OCI-LY7 (cell line): ENCODE measurements at regions not wholly inside any gene's neighbourhood (a gene's known extent, or its start where the extent isn't known, plus 50 kb on each side); places are given as distances from the start of the nearest gene placed in this dataset.

Experiments used
- BruUV-seq: library from RNA; stranded (reverse); fragments of 400-500 nt; replicated peaks from 2 replicates; lab custom pipeline; 2021; lab: Mats Ljungman, UMichigan
- CTCF ChIA-PET: fragments of 300-600 bp; sonication (Branson Sonifier 250); formaldehyde crosslinking; loops from one replicate; lab custom pipeline; 2022; ENCODE audit warnings: antibody characterized with exemption; ENCODE audit not compliant: unreplicated experiment; lab: Charles Lee
- POLR2A ChIA-PET: fragments of 300-600 bp; sonication (Branson Sonifier 250); formaldehyde crosslinking; loops from one replicate; lab custom pipeline; 2022; ENCODE audit warnings: antibody characterized with exemption; lab: Charles Lee
- DNase-seq: peaks from one replicate; pipeline ENCODE4 v3.0.0-alpha.2; 2015; ENCODE audit warnings: low spot score
- H2AFZ ChIP-seq: fragments of 200-600 bp; sonication (generic), shearing (Covaris generic); 2 replicates; pipeline ENCODE4 v1.6.1; 2014; ENCODE audit warnings: mild to moderate bottlenecking, antibody characterized with exemption, low read length, moderate library complexity
- H3K27ac ChIP-seq: fragments of 200-600 bp; sonication (generic); 2 replicates; pipeline ENCODE4 v1.5.1; 2014; ENCODE audit warnings: mixed run types, low read depth, mild to moderate bottlenecking, moderate library complexity, low read length, inconsistent platforms; ENCODE audit not compliant: poor library complexity, severe bottlenecking
- H3K36me3 ChIP-seq: fragments of 200-600 bp; sonication (generic); 2 replicates; pipeline ENCODE4 v1.6.1; 2014; ENCODE audit warnings: mild to moderate bottlenecking, antibody characterized with exemption, low read length, moderate library complexity, mixed read lengths; ENCODE audit not compliant: insufficient read depth
- H3K4me1 ChIP-seq: fragments of 200-600 bp; sonication (generic); 2 replicates; pipeline ENCODE4 v1.5.1; 2014; ENCODE audit warnings: mild to moderate bottlenecking, low read length; ENCODE audit not compliant: insufficient read depth, poor library complexity, severe bottlenecking
- H3K4me2 ChIP-seq: fragments of 200-600 bp; sonication (generic); 2 replicates; pipeline ENCODE4 v1.6.1; 2014; ENCODE audit warnings: mild to moderate bottlenecking, low read length
- H3K4me3 ChIP-seq: fragments of 200-600 bp; sonication (generic); 2 replicates; pipeline ENCODE4 v1.5.1; 2014; ENCODE audit warnings: mild to moderate bottlenecking, low read depth, low read length; ENCODE audit not compliant: poor library complexity, severe bottlenecking
- H3K79me2 ChIP-seq: fragments of 200-600 bp; sonication (generic); 2 replicates; pipeline ENCODE4 v1.6.1; 2016; ENCODE audit warnings: low read depth, mild to moderate bottlenecking, low read length, moderate library complexity, mixed read lengths; ENCODE audit not compliant: insufficient read depth
- H3K9me2 ChIP-seq: fragments of 200-600 bp; sonication (generic); 2 replicates; pipeline ENCODE4 v1.6.1; 2016; ENCODE audit warnings: mild to moderate bottlenecking, low read length, mixed read lengths; ENCODE audit not compliant: insufficient read depth
- H3K9me3 ChIP-seq: fragments of 200-600 bp; sonication (generic); 2 replicates; pipeline ENCODE4 v1.6.1; 2014; ENCODE audit warnings: mild to moderate bottlenecking, mixed run types, low read length, mixed read lengths
- H4K20me1 ChIP-seq: fragments of 200-600 bp; sonication (generic); 2 replicates; pipeline ENCODE4 v1.6.1; 2014; ENCODE audit warnings: mild to moderate bottlenecking, antibody characterized with exemption, low read length, moderate library complexity, mixed read lengths; ENCODE audit not compliant: insufficient read depth
- EZH2phosphoT487 ChIP-seq: fragments of 200-600 bp; sonication (generic); IDR thresholded peaks from 2 replicates; pipeline ENCODE4 v1.6.1; 2018; ENCODE audit warnings: low read depth, borderline replicate concordance, mild to moderate bottlenecking, mixed run types, antibody characterized with exemption, low read length, moderate library complexity, mixed read lengths
- intact Hi-C: fragments of 100-400 bp; cut with micrococcal nuclease; formaldehyde crosslinking; loops from one replicate; pipeline ENCODE4 v1.10.0; 2022; ENCODE audit not compliant: unreplicated experiment
- TF ChIP-seq, protein P1 (sequence below): fragments of 200-600 bp; sonication (generic); conservative IDR thresholded peaks from 2 replicates; pipeline ENCODE4 v1.5.1; 2014; ENCODE audit warnings: mild to moderate bottlenecking, antibody characterized with exemption, low read length, moderate library complexity, mixed read lengths

DNA sequence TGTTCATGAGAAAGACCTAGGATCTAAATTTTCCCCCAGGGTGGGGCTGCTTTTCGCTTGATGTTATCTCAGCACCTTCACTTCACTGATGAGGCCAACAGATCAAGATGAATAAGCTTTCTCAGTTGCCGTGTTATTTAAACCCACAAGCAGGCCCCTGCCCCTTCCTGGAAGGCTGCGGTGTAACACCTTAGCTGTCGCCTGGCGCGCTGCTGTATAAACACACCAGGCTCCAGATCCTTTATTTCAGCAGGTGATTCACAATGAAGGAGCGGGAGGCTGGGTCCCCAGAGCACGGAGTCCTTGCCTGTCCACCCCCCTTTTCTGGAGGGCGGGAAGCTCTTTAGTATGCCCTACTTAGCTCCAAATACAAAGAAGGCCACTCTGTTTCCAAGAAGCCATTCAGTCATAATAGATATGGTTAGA, 515.4 kb downstream of the FUT8 start:
- intact Hi-C loops, result no loop called here
- CTCF ChIA-PET, result no interaction called here
- peaks cover 8% of the 10 kb centered on the region for H3K4me1 ChIP-seq

DNA sequence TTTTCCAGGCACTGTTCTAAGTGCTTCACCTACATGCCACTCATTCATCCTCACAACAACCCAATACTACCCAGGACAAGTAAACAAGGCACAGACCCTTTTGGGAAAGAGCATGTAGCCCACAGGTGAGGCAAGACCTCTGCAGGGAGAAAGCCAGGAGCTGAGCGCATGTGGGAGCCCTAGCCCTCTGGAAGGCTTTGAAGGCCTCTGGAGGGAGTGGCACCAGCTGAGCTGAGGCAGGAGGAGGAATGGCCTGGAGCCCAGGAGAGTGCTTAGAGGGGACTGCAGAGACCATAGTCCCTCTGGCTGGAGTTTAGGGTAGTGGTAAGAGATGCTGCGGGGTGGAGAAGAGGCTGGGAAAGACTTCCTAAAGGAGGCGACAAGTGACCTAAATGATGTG, 516.5 kb downstream of the FUT8 start:
- Histone ChIP-seq H3K4me1 (peaks cover 8% of the 10 kb centered on the region), H2AFZ (no peak overlapping the region), H3K4me2 (no peak overlapping the region), H3K36me3 (no peaks in the 10 kb centered on the region), H4K20me1 (no peaks in the 10 kb centered on the region), H3K27ac (no peak overlapping the region), H3K9me2 (no peaks in the 10 kb centered on the region), H3K9me3 (no peaks in the 10 kb centered on the region), H3K4me3 (no peak overlapping the region), H3K79me2 (no peaks in the 10 kb centered on the region)
- ChIA-PET POLR2A (no interaction called here), CTCF (no interaction called here)
- BruUV-seq, result no TSS peak
- TF ChIP-seq EZH2phosphoT487, result no peak
- TF ChIP-seq, protein P1, sequence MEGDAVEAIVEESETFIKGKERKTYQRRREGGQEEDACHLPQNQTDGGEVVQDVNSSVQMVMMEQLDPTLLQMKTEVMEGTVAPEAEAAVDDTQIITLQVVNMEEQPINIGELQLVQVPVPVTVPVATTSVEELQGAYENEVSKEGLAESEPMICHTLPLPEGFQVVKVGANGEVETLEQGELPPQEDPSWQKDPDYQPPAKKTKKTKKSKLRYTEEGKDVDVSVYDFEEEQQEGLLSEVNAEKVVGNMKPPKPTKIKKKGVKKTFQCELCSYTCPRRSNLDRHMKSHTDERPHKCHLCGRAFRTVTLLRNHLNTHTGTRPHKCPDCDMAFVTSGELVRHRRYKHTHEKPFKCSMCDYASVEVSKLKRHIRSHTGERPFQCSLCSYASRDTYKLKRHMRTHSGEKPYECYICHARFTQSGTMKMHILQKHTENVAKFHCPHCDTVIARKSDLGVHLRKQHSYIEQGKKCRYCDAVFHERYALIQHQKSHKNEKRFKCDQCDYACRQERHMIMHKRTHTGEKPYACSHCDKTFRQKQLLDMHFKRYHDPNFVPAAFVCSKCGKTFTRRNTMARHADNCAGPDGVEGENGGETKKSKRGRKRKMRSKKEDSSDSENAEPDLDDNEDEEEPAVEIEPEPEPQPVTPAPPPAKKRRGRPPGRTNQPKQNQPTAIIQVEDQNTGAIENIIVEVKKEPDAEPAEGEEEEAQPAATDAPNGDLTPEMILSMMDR, result no peak
- intact Hi-C loops, result no loop called here
- no peak for DNase-seq

More for the DNA sequence above, 515.4 kb downstream of the FUT8 start:
- Histone ChIP-seq H3K4me2 (no peak overlapping the region), H3K4me3 (no peak overlapping the region), H4K20me1 (no peaks in the 10 kb centered on the region), H2AFZ (no peak overlapping the region), H3K27ac (no peak overlapping the region), H3K9me3 (no peaks in the 10 kb centered on the region), H3K9me2 (no peaks in the 10 kb centered on the region), H3K79me2 (no peaks in the 10 kb centered on the region), H3K36me3 (no peaks in the 10 kb centered on the region)
- no peak for DNase-seq
- POLR2A ChIA-PET, result no interaction called here
- BruUV-seq, result no TSS peak
- no peak for TF ChIP-seq EZH2phosphoT487
- TF ChIP-seq, protein P1, result no peak

DNA sequence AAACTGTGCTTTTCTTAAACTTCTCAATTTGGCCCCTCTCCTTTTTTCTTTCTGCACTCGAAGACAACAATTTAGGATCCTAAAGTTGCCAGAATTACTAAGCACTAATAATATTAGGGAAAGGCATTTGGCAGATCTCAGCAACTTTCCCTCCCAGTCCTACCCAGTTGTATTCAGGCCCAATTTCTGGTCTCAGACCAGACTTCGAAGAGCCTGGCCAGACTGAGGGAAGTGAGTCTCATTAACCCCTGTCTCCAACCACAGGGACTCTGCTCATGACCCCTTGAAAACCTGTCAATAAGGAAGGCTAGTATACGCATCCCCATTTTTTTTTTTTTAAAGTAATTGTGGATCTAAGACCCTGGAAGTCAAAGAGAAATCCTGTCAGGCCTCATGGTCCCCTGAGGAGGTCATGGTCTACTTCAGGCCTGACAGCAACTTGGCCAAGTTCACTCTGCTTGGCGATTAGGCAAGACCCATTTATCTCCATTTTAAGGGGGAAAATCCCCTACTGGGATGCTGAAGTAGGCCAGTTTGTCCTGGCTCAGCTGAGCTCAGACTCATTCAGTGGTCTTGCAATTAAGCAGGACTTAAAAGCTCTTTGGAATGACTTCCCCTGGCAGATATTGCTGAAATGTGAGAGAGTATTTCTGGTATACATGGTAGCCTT, 521.0 kb downstream of the FUT8 start:
- no peaks in the 10 kb centered on the region for H3K9me2 ChIP-seq
- intact Hi-C loops, result no loop called here
- H3K79me2 ChIP-seq, result no peaks in the 10 kb centered on the region
- H3K4me1 ChIP-seq, result no peaks in the 10 kb centered on the region
- no peak for DNase-seq
- no peaks in the 10 kb centered on the region for H3K9me3 ChIP-seq
- no peak overlapping the region for H3K27ac ChIP-seq
- no peak for TF ChIP-seq EZH2phosphoT487
- TF ChIP-seq, protein P1, result no peak
- BruUV-seq, result no TSS peak
- no peaks in the 10 kb centered on the region for H3K36me3 ChIP-seq
- no peaks in the 10 kb centered on the region for H4K20me1 ChIP-seq
- POLR2A ChIA-PET, result no interaction called here
- H3K4me2 ChIP-seq, result no peak overlapping the region
- no peak overlapping the region for H2AFZ ChIP-seq
- CTCF ChIA-PET, result no interaction called here
- H3K4me3 ChIP-seq, result no peak overlapping the region
